ENCODE measurements at regions not wholly inside any gene's neighbourhood (a gene's known extent, or its start where the extent isn't known, plus 50 kb on each side); places are given as distances from the start of the nearest gene placed in this dataset.

DNA sequence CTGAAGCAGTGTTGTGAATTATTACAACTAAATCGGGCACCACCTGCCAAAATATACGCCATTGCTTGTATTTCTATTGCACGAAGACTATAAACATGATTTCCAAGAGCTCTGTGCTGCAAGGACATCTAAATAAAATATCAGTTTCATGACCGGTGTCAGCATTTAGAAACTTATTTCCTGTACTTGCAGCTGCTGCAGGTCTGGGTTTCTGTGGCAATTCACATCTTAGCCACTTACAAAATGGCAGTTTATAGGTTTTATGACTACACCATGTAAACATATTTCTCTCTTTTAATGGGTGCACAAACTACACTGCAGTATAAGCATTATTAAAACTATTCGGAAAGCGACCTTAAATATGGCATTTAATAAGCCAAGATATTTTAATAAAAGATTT is 359.4 kb downstream of the VPS13C start:
- TF ChIP-seq, protein P1, sequence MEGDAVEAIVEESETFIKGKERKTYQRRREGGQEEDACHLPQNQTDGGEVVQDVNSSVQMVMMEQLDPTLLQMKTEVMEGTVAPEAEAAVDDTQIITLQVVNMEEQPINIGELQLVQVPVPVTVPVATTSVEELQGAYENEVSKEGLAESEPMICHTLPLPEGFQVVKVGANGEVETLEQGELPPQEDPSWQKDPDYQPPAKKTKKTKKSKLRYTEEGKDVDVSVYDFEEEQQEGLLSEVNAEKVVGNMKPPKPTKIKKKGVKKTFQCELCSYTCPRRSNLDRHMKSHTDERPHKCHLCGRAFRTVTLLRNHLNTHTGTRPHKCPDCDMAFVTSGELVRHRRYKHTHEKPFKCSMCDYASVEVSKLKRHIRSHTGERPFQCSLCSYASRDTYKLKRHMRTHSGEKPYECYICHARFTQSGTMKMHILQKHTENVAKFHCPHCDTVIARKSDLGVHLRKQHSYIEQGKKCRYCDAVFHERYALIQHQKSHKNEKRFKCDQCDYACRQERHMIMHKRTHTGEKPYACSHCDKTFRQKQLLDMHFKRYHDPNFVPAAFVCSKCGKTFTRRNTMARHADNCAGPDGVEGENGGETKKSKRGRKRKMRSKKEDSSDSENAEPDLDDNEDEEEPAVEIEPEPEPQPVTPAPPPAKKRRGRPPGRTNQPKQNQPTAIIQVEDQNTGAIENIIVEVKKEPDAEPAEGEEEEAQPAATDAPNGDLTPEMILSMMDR (conservative IDR thresholded peaks at IDR 0.05): no peak
- no peaks in the 10 kb centered on the region for H3K4me1 Mint-ChIP-seq
- DNase-seq (ENCODE audit: low read depth, low spot score): no peak
- no peak overlapping the region for H3K27ac Mint-ChIP-seq (ENCODE audit: unreplicated experiment)
- no peaks in the 10 kb centered on the region for H3K36me3 Mint-ChIP-seq (ENCODE audit: low read depth)
- H3K27me3 Mint-ChIP-seq (ENCODE audit: low read depth): no peaks in the 10 kb centered on the region
- no peaks in the 10 kb centered on the region for H3K9me3 Mint-ChIP-seq
- H3K4me3 Mint-ChIP-seq: no peak overlapping the region

DNA sequence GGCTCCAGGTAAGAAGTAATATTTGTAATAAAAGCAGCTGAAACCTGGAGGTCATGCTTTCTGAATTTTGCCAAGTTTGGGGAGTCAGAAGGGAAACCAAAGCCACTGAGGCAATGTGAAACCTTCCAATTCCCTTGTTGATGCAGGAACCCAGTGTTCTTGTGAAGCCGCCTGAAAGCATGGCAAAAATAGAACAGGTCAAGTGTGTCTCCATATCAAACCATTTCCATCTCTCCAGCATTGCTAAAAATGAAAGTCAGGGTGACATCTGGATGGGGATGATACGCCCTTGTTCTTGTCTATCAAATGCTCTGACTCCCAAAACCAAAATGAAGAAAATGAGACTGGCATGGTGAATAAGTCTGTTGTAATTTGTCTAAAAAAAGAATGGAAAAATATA is 362.5 kb downstream of the VPS13C start:
- no peak for DNase-seq (ENCODE audit: low read depth, low spot score)
- Mint-ChIP-seq H3K27me3 (ENCODE audit: low read depth) (no peaks in the 10 kb centered on the region), H3K4me1 (no peaks in the 10 kb centered on the region), H3K4me3 (no peak overlapping the region), H3K36me3 (ENCODE audit: low read depth) (no peaks in the 10 kb centered on the region), H3K27ac (ENCODE audit: unreplicated experiment) (no peak overlapping the region), H3K9me3 (no peaks in the 10 kb centered on the region)
- TF ChIP-seq, protein P1 (conservative IDR thresholded peaks at IDR 0.05): no peak

DNA sequence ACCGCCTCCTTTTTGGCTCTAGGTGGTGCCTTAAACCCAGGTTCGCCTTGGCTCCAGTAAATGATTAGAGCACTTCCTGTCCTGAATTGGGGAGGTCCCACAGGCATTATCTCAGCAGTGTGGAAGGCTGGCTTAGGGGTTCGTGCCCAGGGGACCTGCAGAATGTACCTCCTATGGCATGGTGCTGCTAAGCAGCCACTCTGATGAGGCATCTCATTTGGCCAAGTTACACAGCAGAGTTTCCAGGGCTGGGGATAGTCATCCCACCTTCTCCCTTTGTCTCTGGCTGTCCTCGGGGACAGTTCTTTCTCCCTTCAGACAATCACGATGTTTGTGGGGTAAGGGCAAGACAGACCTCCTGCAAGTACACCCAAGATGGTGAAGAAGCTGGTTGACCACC is 371.2 kb downstream of the VPS13C start:
- Mint-ChIP-seq H3K27me3 (ENCODE audit: low read depth) (no peaks in the 10 kb centered on the region), H3K27ac (ENCODE audit: unreplicated experiment) (no peak overlapping the region), H3K4me1 (no peaks in the 10 kb centered on the region), H3K36me3 (ENCODE audit: low read depth) (no peaks in the 10 kb centered on the region), H3K4me3 (no peak overlapping the region), H3K9me3 (peaks cover 2% of the 10 kb centered on the region)
- DNase-seq (ENCODE audit: low read depth, low spot score): no peak
- TF ChIP-seq, protein P1 (conservative IDR thresholded peaks at IDR 0.05): no peak

DNA sequence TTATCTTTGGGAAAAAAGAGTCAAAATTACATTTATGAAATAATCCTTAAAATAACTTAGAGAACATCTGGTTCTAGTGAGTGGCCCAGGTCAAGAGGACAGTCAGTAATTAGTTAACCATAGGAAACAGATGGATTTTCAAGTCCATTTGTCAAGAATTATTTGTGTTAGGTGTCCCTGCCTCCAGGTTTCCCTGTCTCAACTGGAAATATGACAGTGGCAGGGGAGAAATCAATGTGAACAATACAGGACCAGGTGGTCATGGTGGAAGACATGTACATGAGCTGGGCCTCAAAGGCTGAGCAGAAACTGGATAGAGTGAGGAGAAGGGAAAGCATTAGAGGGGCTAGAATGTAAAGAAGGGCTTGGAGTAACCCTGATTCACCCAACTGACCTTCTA is 372.6 kb downstream of the VPS13C start:
- no peaks in the 10 kb centered on the region for H3K36me3 Mint-ChIP-seq (ENCODE audit: low read depth)
- no peak for DNase-seq (ENCODE audit: low read depth, low spot score)
- H3K4me3 Mint-ChIP-seq: no peak overlapping the region

DNA sequence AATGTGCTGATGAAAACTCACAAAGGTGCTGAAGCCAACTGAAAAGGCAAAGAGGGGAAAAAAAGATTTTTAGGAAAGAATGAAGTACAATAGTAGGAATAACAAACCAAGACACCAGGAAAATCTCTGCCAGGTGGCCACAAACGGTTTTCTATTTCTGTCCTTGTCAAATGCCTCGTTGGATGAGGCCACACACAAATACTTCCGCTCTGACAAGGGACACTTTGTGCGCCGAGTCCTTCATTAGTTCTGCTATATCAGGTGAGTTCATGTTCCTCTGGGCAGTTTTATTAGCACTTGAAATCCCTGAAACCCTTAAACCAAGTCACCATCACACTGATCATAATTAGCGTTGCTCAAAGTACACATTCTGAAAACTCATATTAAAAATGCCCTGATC is 373.1 kb downstream of the VPS13C start:
- TF ChIP-seq, protein P1 (conservative IDR thresholded peaks at IDR 0.05): no peak
- Mint-ChIP-seq H3K27me3 (ENCODE audit: low read depth) (no peaks in the 10 kb centered on the region), H3K4me3 (no peak overlapping the region), H3K36me3 (ENCODE audit: low read depth) (no peaks in the 10 kb centered on the region), H3K27ac (ENCODE audit: unreplicated experiment) (no peak overlapping the region), H3K4me1 (peaks cover under 1% of the 10 kb centered on the region), H3K9me3 (peaks cover 2% of the 10 kb centered on the region)
- DNase-seq (ENCODE audit: low read depth, low spot score): no peak

More for the DNA sequence above, 372.6 kb downstream of the VPS13C start:
- TF ChIP-seq, protein P1 (conservative IDR thresholded peaks at IDR 0.05): no peak
- Mint-ChIP-seq H3K9me3 (peaks cover 2% of the 10 kb centered on the region), H3K27ac (ENCODE audit: unreplicated experiment) (no peak overlapping the region), H3K27me3 (ENCODE audit: low read depth) (no peaks in the 10 kb centered on the region), H3K4me1 (no peaks in the 10 kb centered on the region)

DNA sequence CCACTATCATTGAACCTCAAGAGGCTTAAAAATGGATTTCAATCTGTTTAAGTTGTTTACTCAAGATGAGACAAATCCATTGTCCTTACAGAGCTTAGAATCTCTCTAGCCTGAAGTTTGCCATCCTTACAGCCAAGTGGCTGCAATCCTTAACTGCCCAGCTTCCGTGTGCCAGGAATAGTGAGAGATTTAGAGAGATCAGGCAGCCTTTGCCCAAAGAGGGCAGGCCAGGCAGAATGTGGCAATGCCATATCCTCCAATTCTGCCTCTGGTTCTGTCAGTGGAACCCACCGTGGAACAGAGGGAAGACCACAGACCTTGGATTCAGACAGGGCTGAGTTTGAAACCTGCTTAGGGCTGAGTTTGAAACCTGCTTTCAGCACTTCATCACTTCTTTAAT is 374.3 kb downstream of the VPS13C start:
- TF ChIP-seq, protein P1 (conservative IDR thresholded peaks at IDR 0.05): no peak
- H3K4me3 Mint-ChIP-seq: no peak overlapping the region
- no peak for DNase-seq (ENCODE audit: low read depth, low spot score)
- H3K27ac Mint-ChIP-seq (ENCODE audit: unreplicated experiment): no peak overlapping the region
- no peaks in the 10 kb centered on the region for H3K36me3 Mint-ChIP-seq (ENCODE audit: low read depth)
- no peaks in the 10 kb centered on the region for H3K27me3 Mint-ChIP-seq (ENCODE audit: low read depth)
- peaks cover 3% of the 10 kb centered on the region for H3K9me3 Mint-ChIP-seq
- peaks cover 10% of the 10 kb centered on the region for H3K4me1 Mint-ChIP-seq
